Esophagus muscularis mucosa (tissue), 4 donors: ENCODE measurements at regions not wholly inside any gene's neighbourhood (a gene's known extent, or its start where the extent isn't known, plus 50 kb on each side); places are given as distances from the start of the nearest gene placed in this dataset.

Source experiments
- EP300 ChIP-seq: sonication (generic); formaldehyde crosslinking; IDR thresholded peaks from one replicate; pipeline ENCODE4 v1.6.1; 2017; ENCODE audit warnings: antibody characterized with exemption
- POLR2A ChIP-seq: fragments of 450-650 bp; IDR thresholded peaks from one replicate; pipeline ENCODE4 v1.6.1; 2017; ENCODE audit warnings: antibody characterized with exemption, moderate library complexity, mild to moderate bottlenecking, low read depth
- POLR2AphosphoS5 ChIP-seq, 2 donors: sonication (generic); formaldehyde crosslinking; IDR thresholded peaks; one replicate each; pipeline ENCODE4 v1.6.1; 2017; ENCODE audit warnings: antibody characterized with exemption in 2 of 2
- TF ChIP-seq, protein P1 (sequence below), 3 experiments: fragments of 200-600 bp in 2 of 3; fragments of 450-650 bp in 1 of 3; sonication (generic) in 2 of 3; IDR thresholded peaks; one replicate each; pipeline ENCODE4 v1.5.1; 2017 to 2019; ENCODE audit warnings: antibody characterized with exemption in 3 of 3, mild to moderate bottlenecking in 2 of 3, moderate library complexity in 1 of 3

GRCh38 chr7:20895563-20895962 is 108.9 kb upstream of the SP8 start:
- TF ChIP-seq, protein P1, sequence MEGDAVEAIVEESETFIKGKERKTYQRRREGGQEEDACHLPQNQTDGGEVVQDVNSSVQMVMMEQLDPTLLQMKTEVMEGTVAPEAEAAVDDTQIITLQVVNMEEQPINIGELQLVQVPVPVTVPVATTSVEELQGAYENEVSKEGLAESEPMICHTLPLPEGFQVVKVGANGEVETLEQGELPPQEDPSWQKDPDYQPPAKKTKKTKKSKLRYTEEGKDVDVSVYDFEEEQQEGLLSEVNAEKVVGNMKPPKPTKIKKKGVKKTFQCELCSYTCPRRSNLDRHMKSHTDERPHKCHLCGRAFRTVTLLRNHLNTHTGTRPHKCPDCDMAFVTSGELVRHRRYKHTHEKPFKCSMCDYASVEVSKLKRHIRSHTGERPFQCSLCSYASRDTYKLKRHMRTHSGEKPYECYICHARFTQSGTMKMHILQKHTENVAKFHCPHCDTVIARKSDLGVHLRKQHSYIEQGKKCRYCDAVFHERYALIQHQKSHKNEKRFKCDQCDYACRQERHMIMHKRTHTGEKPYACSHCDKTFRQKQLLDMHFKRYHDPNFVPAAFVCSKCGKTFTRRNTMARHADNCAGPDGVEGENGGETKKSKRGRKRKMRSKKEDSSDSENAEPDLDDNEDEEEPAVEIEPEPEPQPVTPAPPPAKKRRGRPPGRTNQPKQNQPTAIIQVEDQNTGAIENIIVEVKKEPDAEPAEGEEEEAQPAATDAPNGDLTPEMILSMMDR (IDR thresholded peaks at IDR 0.05) = no peak
- TF ChIP-seq POLR2A (no peak), POLR2AphosphoS5 (IDR thresholded peaks at IDR 0.05) (no peak), EP300 (no peak)
